ENCODE measurements at regions not wholly inside any gene's neighbourhood (a gene's known extent, or its start where the extent isn't known, plus 50 kb on each side); places are given as distances from the start of the nearest gene placed in this dataset.

DNA sequence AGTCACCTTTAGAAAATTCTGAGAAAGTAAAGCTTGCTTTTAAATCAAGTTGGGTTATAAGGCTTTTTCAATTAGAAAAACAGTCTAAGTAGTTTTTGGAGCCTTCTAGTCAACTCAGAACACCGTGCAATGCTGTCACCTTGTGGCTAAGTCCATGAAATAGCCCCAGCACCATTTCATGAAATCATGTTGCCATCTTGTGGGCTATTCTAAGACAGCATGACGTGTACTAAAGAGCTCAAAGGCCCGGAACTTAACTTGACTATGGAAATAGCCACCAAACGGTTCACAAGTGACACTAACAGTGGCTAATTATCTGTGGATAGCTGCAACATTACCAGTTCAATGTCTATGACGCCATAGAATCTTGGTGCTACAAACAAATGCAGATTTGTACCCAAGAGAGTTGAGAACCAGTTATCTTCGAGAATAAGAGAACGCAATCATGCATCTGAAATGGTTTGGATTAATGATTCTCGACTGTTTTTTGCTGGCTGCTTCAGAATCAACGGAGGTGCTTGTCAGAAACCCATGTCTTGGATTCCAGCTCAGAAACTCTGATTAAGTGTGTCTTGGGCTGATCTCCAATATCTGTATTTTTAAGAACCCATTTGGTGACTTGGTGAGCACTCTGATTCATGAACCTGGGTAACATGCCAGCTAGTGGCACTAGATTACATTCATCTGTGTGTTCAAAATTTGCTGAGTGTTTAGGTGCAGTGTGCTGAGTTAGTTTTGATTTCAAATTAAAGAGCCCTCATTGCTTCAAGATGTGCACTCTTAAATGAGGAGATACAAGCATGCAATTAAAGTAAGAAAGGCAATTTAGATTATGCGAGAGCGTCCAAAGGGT, 111.2 kb upstream of the MCTP2 start:
- TF ChIP-seq, protein P1, sequence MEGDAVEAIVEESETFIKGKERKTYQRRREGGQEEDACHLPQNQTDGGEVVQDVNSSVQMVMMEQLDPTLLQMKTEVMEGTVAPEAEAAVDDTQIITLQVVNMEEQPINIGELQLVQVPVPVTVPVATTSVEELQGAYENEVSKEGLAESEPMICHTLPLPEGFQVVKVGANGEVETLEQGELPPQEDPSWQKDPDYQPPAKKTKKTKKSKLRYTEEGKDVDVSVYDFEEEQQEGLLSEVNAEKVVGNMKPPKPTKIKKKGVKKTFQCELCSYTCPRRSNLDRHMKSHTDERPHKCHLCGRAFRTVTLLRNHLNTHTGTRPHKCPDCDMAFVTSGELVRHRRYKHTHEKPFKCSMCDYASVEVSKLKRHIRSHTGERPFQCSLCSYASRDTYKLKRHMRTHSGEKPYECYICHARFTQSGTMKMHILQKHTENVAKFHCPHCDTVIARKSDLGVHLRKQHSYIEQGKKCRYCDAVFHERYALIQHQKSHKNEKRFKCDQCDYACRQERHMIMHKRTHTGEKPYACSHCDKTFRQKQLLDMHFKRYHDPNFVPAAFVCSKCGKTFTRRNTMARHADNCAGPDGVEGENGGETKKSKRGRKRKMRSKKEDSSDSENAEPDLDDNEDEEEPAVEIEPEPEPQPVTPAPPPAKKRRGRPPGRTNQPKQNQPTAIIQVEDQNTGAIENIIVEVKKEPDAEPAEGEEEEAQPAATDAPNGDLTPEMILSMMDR (IDR thresholded peaks at IDR 0.05; ENCODE audit: insufficient read depth, low read depth, low read length) = peak; percentile 100
- no peak for TF ChIP-seq EZH2 (IDR thresholded peaks at IDR 0.05; ENCODE audit: insufficient read depth, low read length)
